GM13977 (cell line): ENCODE measurements at regions not wholly inside any gene's neighbourhood (a gene's known extent, or its start where the extent isn't known, plus 50 kb on each side); places are given as distances from the start of the nearest gene placed in this dataset.

Experiments
- DNase-seq: peaks from one replicate; pipeline ENCODE4 v3.0.0; 2012; ENCODE audit warnings: low spot score
- in situ Hi-C: fragments of 300-500 bp; cut with MboI; formaldehyde crosslinking; loops from one replicate; pipeline ENCODE4 v1.12.0; 2022; ENCODE audit warnings: low sequenced_read_pairs, low pct_unique_long_range_greater_than_20kb, mixed read lengths, inconsistent platforms; ENCODE audit not compliant: unreplicated experiment
- TF ChIP-seq, protein P1 (sequence below): IDR thresholded peaks from 2 replicates; pipeline ENCODE4 v1.5.1; 2012; ENCODE audit warnings: mild to moderate bottlenecking, control low read depth; ENCODE audit not compliant: insufficient read depth; ENCODE audit errors: extremely low read depth, missing control alignments

DNA sequence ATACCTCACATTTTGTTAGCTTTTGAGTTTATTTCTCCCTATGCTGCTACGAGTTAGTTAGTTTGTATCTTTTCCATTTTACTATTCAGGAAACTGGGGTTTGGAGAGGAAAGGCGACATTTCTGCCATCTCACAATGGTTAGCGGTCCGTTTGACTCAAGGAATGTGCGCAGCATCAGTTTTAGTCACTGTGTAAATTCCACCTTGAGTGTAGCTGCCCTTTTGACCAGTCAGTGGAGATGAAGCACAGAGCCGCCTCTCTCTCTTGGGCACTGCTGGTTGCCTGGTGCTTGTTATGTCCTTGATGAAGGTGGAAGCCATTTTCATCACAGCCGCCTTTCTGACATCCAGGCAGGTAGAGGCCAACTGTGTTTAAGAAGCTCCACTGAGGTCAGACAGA, 185.5 kb downstream of the SCP2D1 start:
- in situ Hi-C loops = loop anchor here (25.0 kb wide), 1 partner anchor 112 kb away; no protein-coding TSS in a partner anchor
- TF ChIP-seq, protein P1, sequence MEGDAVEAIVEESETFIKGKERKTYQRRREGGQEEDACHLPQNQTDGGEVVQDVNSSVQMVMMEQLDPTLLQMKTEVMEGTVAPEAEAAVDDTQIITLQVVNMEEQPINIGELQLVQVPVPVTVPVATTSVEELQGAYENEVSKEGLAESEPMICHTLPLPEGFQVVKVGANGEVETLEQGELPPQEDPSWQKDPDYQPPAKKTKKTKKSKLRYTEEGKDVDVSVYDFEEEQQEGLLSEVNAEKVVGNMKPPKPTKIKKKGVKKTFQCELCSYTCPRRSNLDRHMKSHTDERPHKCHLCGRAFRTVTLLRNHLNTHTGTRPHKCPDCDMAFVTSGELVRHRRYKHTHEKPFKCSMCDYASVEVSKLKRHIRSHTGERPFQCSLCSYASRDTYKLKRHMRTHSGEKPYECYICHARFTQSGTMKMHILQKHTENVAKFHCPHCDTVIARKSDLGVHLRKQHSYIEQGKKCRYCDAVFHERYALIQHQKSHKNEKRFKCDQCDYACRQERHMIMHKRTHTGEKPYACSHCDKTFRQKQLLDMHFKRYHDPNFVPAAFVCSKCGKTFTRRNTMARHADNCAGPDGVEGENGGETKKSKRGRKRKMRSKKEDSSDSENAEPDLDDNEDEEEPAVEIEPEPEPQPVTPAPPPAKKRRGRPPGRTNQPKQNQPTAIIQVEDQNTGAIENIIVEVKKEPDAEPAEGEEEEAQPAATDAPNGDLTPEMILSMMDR = no peak
- DNase-seq = no peak

DNA sequence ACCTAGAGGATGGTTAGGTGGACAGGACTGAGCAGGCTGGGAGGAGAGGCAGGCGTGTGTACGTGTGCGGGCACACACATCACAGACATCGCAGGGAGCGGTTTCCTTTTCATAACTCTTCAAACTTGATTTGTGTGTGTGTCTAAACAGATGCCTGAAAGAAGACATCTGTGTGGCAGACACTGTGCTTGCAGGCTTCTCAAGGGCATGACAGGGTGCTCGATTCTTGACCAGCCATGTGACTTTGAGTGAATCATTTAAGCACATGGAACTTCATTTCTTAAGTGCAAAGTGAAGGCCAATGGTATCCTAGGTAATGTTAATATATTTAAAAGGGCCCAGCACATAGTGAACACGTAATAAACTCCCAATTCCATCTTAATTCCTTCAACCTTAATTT, 186.5 kb downstream of the SCP2D1 start:
- DNase-seq = no peak
- TF ChIP-seq, protein P1 = no peak
- in situ Hi-C loops = no loop called here

DNA sequence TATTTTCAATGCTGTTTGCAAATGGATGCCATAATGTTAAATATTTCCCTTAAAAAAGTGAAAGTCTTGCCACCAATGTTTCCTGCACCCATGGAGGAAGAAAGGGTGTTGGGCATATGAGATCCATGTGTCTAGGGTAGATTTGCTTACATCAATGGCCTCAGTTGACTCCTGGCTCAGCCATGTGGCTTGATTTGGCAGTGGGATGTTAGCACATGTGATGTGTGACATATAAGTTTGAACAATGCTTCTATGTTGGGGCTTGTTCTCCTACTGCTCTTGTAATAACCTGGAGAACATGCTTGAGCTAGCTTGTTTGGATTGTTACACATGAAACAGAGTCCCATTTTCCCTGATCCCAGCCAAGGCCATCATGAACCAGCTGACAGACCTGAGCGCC, 187.6 kb downstream of the SCP2D1 start:
- TF ChIP-seq, protein P1 = no peak
- in situ Hi-C loops = no loop called here
- no peak for DNase-seq

DNA sequence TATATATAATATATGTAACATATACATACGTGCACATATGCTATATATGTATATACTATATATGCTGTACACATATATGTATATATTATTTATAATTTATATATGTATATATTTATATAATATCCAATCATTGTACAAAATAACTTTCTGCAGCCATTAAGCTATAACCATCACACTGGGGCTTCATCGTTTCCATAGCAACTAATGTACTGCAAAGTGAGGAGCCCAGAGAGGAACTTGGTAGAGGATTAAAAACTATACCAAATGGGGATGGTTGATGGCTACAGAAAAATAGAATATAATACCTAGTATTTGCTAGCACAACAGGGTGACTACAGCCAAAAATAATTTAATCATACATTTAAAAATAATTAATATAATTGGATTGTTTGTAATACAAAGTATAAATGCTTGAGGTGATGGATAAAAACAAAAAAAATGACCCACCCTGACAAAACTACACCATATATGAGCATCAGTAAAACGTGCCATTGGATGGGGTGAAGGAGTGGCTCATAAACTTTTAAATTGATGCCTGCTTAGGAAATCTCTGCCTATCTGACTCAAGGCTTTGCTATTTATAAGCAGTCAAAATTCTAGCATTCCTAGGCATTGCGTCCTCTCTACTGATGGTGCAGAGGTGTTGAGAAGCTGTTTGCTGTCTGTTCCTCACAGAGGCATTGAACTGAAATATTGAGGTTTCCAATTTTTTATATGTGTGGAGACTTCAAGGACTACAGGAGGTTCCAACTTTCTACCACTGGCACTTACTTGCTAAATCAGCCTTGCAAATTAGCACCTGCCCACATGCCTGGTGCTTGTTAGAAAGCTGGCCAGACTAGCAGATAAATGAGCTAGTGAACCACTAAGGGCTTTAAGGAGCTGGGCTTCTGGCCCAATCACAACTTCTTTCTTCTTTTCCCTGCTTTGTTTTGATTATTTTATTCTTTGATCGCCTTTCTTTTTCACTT, 190.1 kb downstream of the SCP2D1 start:
- in situ Hi-C loops = no loop called here
- DNase-seq = no peak
- TF ChIP-seq, protein P1 = no peak

DNA sequence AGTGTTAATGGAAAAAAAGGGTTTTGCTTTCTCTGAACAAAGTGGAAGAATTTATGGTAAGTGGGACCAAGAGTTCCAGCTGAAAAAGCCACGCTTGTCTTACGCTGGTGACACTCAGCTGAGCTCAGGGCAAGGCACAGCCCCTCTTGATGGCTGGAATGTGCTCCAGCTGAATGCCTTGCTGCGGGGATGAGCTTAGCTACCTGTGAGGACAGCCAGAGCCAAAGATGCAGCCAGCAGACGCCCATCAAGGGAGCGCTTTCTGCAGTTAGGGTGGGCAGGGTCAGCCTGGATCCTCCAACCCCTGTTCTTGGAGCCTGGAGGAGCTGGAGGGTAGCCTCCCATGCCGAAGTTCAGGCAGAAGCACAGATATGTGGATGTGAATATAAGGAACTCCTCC, 191.4 kb downstream of the SCP2D1 start:
- in situ Hi-C loops = no loop called here
- TF ChIP-seq, protein P1 = no peak
- no peak for DNase-seq

DNA sequence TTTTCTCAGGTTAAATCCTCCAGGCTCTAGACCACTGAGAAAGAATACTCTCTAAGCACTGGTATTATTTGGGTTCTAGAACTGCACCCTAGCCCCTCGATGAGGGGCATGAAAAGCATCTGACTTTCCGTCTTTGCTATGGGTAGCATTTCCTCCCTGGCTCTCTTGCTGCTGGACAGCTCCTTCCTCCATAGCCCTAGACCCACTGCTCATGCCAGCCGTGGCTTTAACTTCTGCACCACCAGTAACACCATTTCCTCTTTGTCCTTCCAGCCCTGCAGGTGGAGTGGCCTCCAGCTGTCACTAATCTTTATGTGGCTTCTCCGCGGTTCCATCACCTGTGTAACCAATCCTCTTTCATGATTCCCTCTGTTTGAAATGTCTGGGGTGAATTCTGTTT, 194.9 kb downstream of the SCP2D1 start:
- TF ChIP-seq, protein P1 = no peak
- no peak for DNase-seq
- in situ Hi-C loops = no loop called here
